H1 (cell line): ENCODE measurements at regions not wholly inside any gene's neighbourhood (a gene's known extent, or its start where the extent isn't known, plus 50 kb on each side); places are given as distances from the start of the nearest gene placed in this dataset.

ENCODE experiments used
- CTCF ChIA-PET: fragments of 300-600 bp; sonication (Branson Sonifier 250); formaldehyde crosslinking; loops from one replicate; lab custom pipeline; 2021; ENCODE audit not compliant: partially characterized antibody; lab: Charles Lee
- POLR2A ChIA-PET: fragments of 300-600 bp; sonication (Branson Sonifier 250); formaldehyde crosslinking; loops from one replicate; lab custom pipeline; 2021; ENCODE audit warnings: inconsistent platforms; ENCODE audit not compliant: partially characterized antibody; lab: Charles Lee
- DNase-seq, 2 experiments: peaks; one replicate each; pipeline versions ENCODE4 v3.0.0 to v3.0.0-alpha.2; 2010 to 2022; ENCODE audit warnings: low spot score in 2 of 2, low read depth in 1 of 2, mixed read lengths in 1 of 2
- FAIRE-seq: peaks from 2 replicates; lab custom pipeline; 2011; peaks lifted over from hg19 to GRCh38; lab: Jason Lieb, UNC
- H2AFZ ChIP-seq: 2 replicates; pipeline ENCODE4 v1.8.1; 2012; ENCODE audit warnings: low read length, inconsistent platforms
- H2AK5ac ChIP-seq: 2 replicates; pipeline ENCODE4 v1.6.1; 2013; ENCODE audit warnings: low read depth, low read length
- H2BK120ac ChIP-seq: replicated peaks from 2 replicates; pipeline ENCODE3; 2013; ENCODE audit warnings: low read depth, low read length, inconsistent platforms
- H2BK12ac ChIP-seq: 2 replicates; pipeline ENCODE4 v1.6.1; 2013; ENCODE audit warnings: low read depth, low read length
- H2BK15ac ChIP-seq: 2 replicates; pipeline ENCODE4 v1.6.1; 2013; ENCODE audit warnings: low read length
- H2BK20ac ChIP-seq: 2 replicates; pipeline ENCODE4 v1.6.1; 2013; ENCODE audit warnings: low read length
- H2BK5ac ChIP-seq: 2 replicates; pipeline ENCODE4 v1.6.1; 2013; ENCODE audit warnings: low read depth, low read length
- H3K14ac ChIP-seq: 2 replicates; pipeline ENCODE4 v1.6.1; 2013; ENCODE audit warnings: inconsistent platforms; ENCODE audit not compliant: insufficient read length
- H3K18ac ChIP-seq: 2 replicates; pipeline ENCODE4 v1.6.1; 2013; ENCODE audit warnings: low read length; ENCODE audit errors: extremely low read depth
- H3K23ac ChIP-seq: 2 replicates; pipeline ENCODE4 v1.6.1; 2013; ENCODE audit warnings: inconsistent platforms; ENCODE audit not compliant: insufficient read length
- H3K23me2 ChIP-seq: 2 replicates; pipeline ENCODE4 v1.6.1; 2013; ENCODE audit warnings: low read depth, low read length
- H3K27ac ChIP-seq: 2 replicates; pipeline ENCODE4 v1.6.1; 2011; ENCODE audit warnings: low read depth, low read length, inconsistent platforms
- H3K27me3 ChIP-seq, 4 experiments: replicated peaks in 1 of 4; 1 replicate in 1 of 4; 2 replicates in 3 of 4; pipeline versions ENCODE4 v1.6.1 to v1.8.1; 2011 to 2013; ENCODE audit warnings: low read length in 3 of 4, mild to moderate bottlenecking in 3 of 4, inconsistent platforms in 2 of 4, mixed read lengths in 2 of 4, moderate library complexity in 1 of 4; ENCODE audit not compliant: control insufficient read depth in 3 of 4, insufficient read depth in 3 of 4; ENCODE audit errors: extremely low read depth in 1 of 4
- H3K36me3 ChIP-seq, 4 experiments: 2 replicates each; pipeline versions ENCODE4 v1.6.1 to v1.8.1; 2011 to 2013; ENCODE audit warnings: mild to moderate bottlenecking in 4 of 4, low read length in 3 of 4, moderate library complexity in 2 of 4, control low read depth in 1 of 4, inconsistent platforms in 1 of 4; ENCODE audit not compliant: insufficient read depth in 4 of 4, control insufficient read depth in 2 of 4
- H3K4ac ChIP-seq: replicated peaks from 2 replicates; pipeline ENCODE3; 2013; ENCODE audit warnings: low read length, low read depth, mixed read lengths, inconsistent platforms; ENCODE audit not compliant: insufficient read length
- H3K4me1 ChIP-seq, 4 experiments: replicated peaks in 1 of 4; 1 replicate in 1 of 4; 2 replicates in 3 of 4; pipeline versions ENCODE4 v1.6.1 to v1.8.1; 2011 to 2013; ENCODE audit warnings: low read length in 3 of 4, inconsistent platforms in 2 of 4, mixed read lengths in 1 of 4; ENCODE audit not compliant: insufficient read depth in 4 of 4, control insufficient read depth in 3 of 4
- H3K4me2 ChIP-seq, 2 experiments: 2 replicates each; pipeline versions ENCODE4 v1.6.1 to v1.8.1; 2011 to 2013; ENCODE audit warnings: low read depth in 2 of 2, low read length in 2 of 2, control low read depth in 1 of 2, inconsistent platforms in 1 of 2, mild to moderate bottlenecking in 1 of 2; ENCODE audit not compliant: insufficient read depth in 1 of 2
- H3K4me3 ChIP-seq, 4 experiments: fragments of 200-600, 300-600 bp in 1 of 4; sonication (generic), shearing (Covaris generic), sonication (Bioruptor Twin) in 1 of 4; 2 replicates each; pipeline versions ENCODE4 v1.5.1 to v1.8.1; 2011 to 2016; ENCODE audit warnings: low read length in 4 of 4, low read depth in 3 of 4, control low read depth in 2 of 4, inconsistent platforms in 2 of 4, mild to moderate bottlenecking in 2 of 4, mixed read lengths in 1 of 4, moderate library complexity in 1 of 4; ENCODE audit not compliant: insufficient read depth in 2 of 4; ENCODE audit errors: extremely low read depth in 1 of 4
- H3K56ac ChIP-seq: replicated peaks from 2 replicates; pipeline ENCODE3; 2013; ENCODE audit warnings: low read depth, mild to moderate bottlenecking, mixed read lengths, low read length, inconsistent platforms; ENCODE audit not compliant: insufficient read length
- H3K79me1 ChIP-seq: 2 replicates; pipeline ENCODE4 v1.6.1; 2013; ENCODE audit warnings: low read depth, low read length, control low read depth
- H3K79me2 ChIP-seq, 2 experiments: 2 replicates each; pipeline versions ENCODE4 v1.6.1 to v1.8.1; 2012 to 2013; ENCODE audit warnings: low read length in 2 of 2, mild to moderate bottlenecking in 2 of 2, inconsistent platforms in 1 of 2; ENCODE audit not compliant: insufficient read depth in 2 of 2, control insufficient read depth in 1 of 2
- H3K9ac ChIP-seq, 4 experiments: replicated peaks in 1 of 4; 1 replicate in 1 of 4; 2 replicates in 3 of 4; pipeline versions ENCODE4 v1.6.1 to v1.8.1; 2011 to 2013; ENCODE audit warnings: low read depth in 3 of 4, low read length in 3 of 4, control low read depth in 2 of 4, mild to moderate bottlenecking in 2 of 4, moderate library complexity in 2 of 4, inconsistent platforms in 1 of 4; ENCODE audit errors: extremely low read depth in 1 of 4
- H3K9me3 ChIP-seq, 2 experiments: 2 replicates each; pipeline versions ENCODE4 v1.6.1 to v1.8.1; 2012 to 2013; ENCODE audit warnings: mild to moderate bottlenecking in 2 of 2, moderate library complexity in 2 of 2, control low read depth in 1 of 2, inconsistent platforms in 1 of 2, low read depth in 1 of 2, low read length in 1 of 2, mixed read lengths in 1 of 2; ENCODE audit not compliant: insufficient read depth in 2 of 2
- H4K20me1 ChIP-seq, 2 experiments: replicated peaks in 1 of 2; 2 replicates each; pipeline versions ENCODE3 to v1.8.1; 2011 to 2013; ENCODE audit warnings: inconsistent platforms in 2 of 2, low read length in 2 of 2, mild to moderate bottlenecking in 1 of 2; ENCODE audit not compliant: insufficient read depth in 2 of 2, control insufficient read depth in 1 of 2
- H4K5ac ChIP-seq: 2 replicates; pipeline ENCODE4 v1.6.1; 2013; ENCODE audit warnings: low read length, low read depth, mixed read lengths, inconsistent platforms; ENCODE audit not compliant: insufficient read length
- H4K8ac ChIP-seq: 2 replicates; pipeline ENCODE4 v1.8.0; 2013; ENCODE audit warnings: mild to moderate bottlenecking, moderate library complexity, low read length, inconsistent platforms; ENCODE audit not compliant: insufficient read depth; ENCODE audit errors: extremely low read depth
- H4K91ac ChIP-seq: replicated peaks from 2 replicates; pipeline ENCODE3; 2013; ENCODE audit warnings: low read length, mixed read lengths, inconsistent platforms; ENCODE audit not compliant: insufficient read length
- BCL11A ChIP-seq, 2 experiments: IDR thresholded peaks; one replicate each; pipeline ENCODE4 v1.6.1; 2011; ENCODE audit warnings: low read depth in 2 of 2, low read length in 2 of 2, mild to moderate bottlenecking in 2 of 2
- CBX5 ChIP-seq: fragments of 300-800, 300-1000 bp; sonication (generic); IDR thresholded peaks from 2 replicates; pipeline ENCODE4 v1.7.1; 2016; ENCODE audit warnings: antibody characterized with exemption, low read length, low read depth
- CHD1 ChIP-seq: IDR thresholded peaks from 2 replicates; pipeline ENCODE4 v1.6.1; 2012; ENCODE audit warnings: low read depth, low read length, improper control_type of control experiment
- E2F6 ChIP-seq: IDR thresholded peaks from 2 replicates; pipeline ENCODE4 v1.6.1; 2012; ENCODE audit warnings: inconsistent platforms
- EGR1 ChIP-seq: IDR thresholded peaks from 2 replicates; pipeline ENCODE4 v1.6.1; 2011; ENCODE audit warnings: low read depth, low read length, borderline replicate concordance
- GABPA ChIP-seq: IDR thresholded peaks from 2 replicates; pipeline ENCODE4 v1.6.1; 2011; ENCODE audit warnings: mild to moderate bottlenecking, low read length, moderate library complexity, borderline replicate concordance; ENCODE audit not compliant: insufficient read depth
- HDAC2 ChIP-seq, 2 experiments: fragments of 300-600 bp in 1 of 2; sonication (generic) in 1 of 2; IDR thresholded peaks; 2 replicates each; pipeline ENCODE4 v1.6.1; 2011 to 2012; ENCODE audit warnings: low read depth in 2 of 2, low read length in 2 of 2, mild to moderate bottlenecking in 2 of 2, moderate library complexity in 2 of 2, borderline replicate concordance in 1 of 2, inconsistent platforms in 1 of 2
- KDM4A ChIP-seq: IDR thresholded peaks from one replicate; pipeline ENCODE4 v1.7.1; 2012; ENCODE audit warnings: low read depth, mild to moderate bottlenecking, moderate library complexity, low read length, inconsistent platforms; ENCODE audit not compliant: severe bottlenecking
- NANOG ChIP-seq: IDR thresholded peaks from 2 replicates; pipeline ENCODE4 v1.6.1; 2011; ENCODE audit warnings: low read length, low read depth, mild to moderate bottlenecking, inconsistent platforms; ENCODE audit not compliant: insufficient read depth, poor library complexity, severe bottlenecking
- POLR2AphosphoS5 ChIP-seq: IDR thresholded peaks from 2 replicates; pipeline ENCODE4 v1.6.1; 2011; ENCODE audit warnings: low read depth, low read length
- RNF2 ChIP-seq: fragments of 200-900, 300-1000 bp; sonication (generic); IDR thresholded peaks from 2 replicates; pipeline ENCODE4 v1.7.1; 2016; ENCODE audit warnings: borderline replicate concordance, low read depth, mild to moderate bottlenecking, antibody characterized with exemption, low read length; ENCODE audit not compliant: poor library complexity, severe bottlenecking; ENCODE audit errors: missing control alignments
- SIX5 ChIP-seq: IDR thresholded peaks from 2 replicates; pipeline ENCODE4 v1.6.1; 2011; ENCODE audit warnings: mild to moderate bottlenecking, low read depth, low read length
- SP1 ChIP-seq: IDR thresholded peaks from 2 replicates; pipeline ENCODE4 v1.6.1; 2011; ENCODE audit warnings: low read depth, low read length
- SP4 ChIP-seq: IDR thresholded peaks from 2 replicates; pipeline ENCODE4 v1.6.1; 2012; ENCODE audit warnings: low read length, inconsistent platforms
- TAF7 ChIP-seq: optimal IDR thresholded peaks from 2 replicates; pipeline ENCODE3; 2011; ENCODE audit warnings: low read depth, mild to moderate bottlenecking, inconsistent platforms, low read length, moderate library complexity, borderline replicate concordance
- TCF12 ChIP-seq: IDR thresholded peaks from 2 replicates; pipeline ENCODE4 v1.6.1; 2011; ENCODE audit warnings: low read depth, mild to moderate bottlenecking, low read length

GRCh38 chr1:69433073-69433472 is 134.6 kb upstream of the LRRC7 start:
- Histone ChIP-seq H4K91ac (no peak overlapping the region), H3K18ac (no peak overlapping the region), H2BK15ac (no peak overlapping the region), H3K4me3 (no peak overlapping the region), H3K4me1 (no peaks in the 10 kb centered on the region), H3K23me2 (no peaks in the 10 kb centered on the region), H3K56ac (no peak overlapping the region), H2AFZ (no peak overlapping the region), H3K9me3 (no peaks in the 10 kb centered on the region), H3K4ac (no peak overlapping the region), H2BK20ac (no peak overlapping the region), H3K9ac (no peak overlapping the region), H4K20me1 (no peaks in the 10 kb centered on the region), H2BK12ac (no peak overlapping the region), H3K36me3 (no peaks in the 10 kb centered on the region), H2BK120ac (no peak overlapping the region), H3K23ac (no peak overlapping the region), H2AK5ac (no peak overlapping the region), H3K79me1 (no peaks in the 10 kb centered on the region), H3K4me2 (no peak overlapping the region), H3K79me2 (no peaks in the 10 kb centered on the region), H3K27ac (no peak overlapping the region), H4K8ac (no peak overlapping the region), H3K14ac (no peak overlapping the region), H3K27me3 (no peaks in the 10 kb centered on the region), H2BK5ac (no peak overlapping the region), H4K5ac (no peak overlapping the region)
- no peak for FAIRE-seq
- DNase-seq, result no peak
- ChIA-PET CTCF (no interaction called here), POLR2A (no interaction called here)
- TF ChIP-seq TCF12, result no peak
- no peak for TF ChIP-seq RNF2
- TF ChIP-seq SIX5, result no peak
- no peak for TF ChIP-seq BCL11A (IDR thresholded peaks at IDR 0.05; ENCODE audit: low read depth in 2 of 2, low read length in 2 of 2)
- TF ChIP-seq TAF7, result no peak
- TF ChIP-seq KDM4A, result no peak
- TF ChIP-seq CBX5, result no peak
- no peak for TF ChIP-seq SP4
- TF ChIP-seq E2F6, result no peak
- TF ChIP-seq NANOG, result no peak
- TF ChIP-seq POLR2AphosphoS5, result no peak
- no peak for TF ChIP-seq CHD1
- no peak for TF ChIP-seq SP1
- TF ChIP-seq EGR1, result no peak
- TF ChIP-seq GABPA, result no peak
- no peak for TF ChIP-seq HDAC2 (IDR thresholded peaks at IDR 0.05; ENCODE audit: borderline replicate concordance in 1 of 2, low read depth in 2 of 2, low read length in 2 of 2)
